NCI-H1694 (cell line): ENCODE measurements at regions not wholly inside any gene's neighbourhood (a gene's known extent, or its start where the extent isn't known, plus 50 kb on each side); places are given as distances from the start of the nearest gene placed in this dataset.
"Not testable (repeated sequence)": the region's sequence is repeated elsewhere in the genome, so short reads cannot be mapped to it uniquely, and the experiment has no call there.

Source experiments
- DNase-seq: peaks from one replicate; lab custom pipeline; 2025; lab: John Stamatoyannopoulos, UW

DNA sequence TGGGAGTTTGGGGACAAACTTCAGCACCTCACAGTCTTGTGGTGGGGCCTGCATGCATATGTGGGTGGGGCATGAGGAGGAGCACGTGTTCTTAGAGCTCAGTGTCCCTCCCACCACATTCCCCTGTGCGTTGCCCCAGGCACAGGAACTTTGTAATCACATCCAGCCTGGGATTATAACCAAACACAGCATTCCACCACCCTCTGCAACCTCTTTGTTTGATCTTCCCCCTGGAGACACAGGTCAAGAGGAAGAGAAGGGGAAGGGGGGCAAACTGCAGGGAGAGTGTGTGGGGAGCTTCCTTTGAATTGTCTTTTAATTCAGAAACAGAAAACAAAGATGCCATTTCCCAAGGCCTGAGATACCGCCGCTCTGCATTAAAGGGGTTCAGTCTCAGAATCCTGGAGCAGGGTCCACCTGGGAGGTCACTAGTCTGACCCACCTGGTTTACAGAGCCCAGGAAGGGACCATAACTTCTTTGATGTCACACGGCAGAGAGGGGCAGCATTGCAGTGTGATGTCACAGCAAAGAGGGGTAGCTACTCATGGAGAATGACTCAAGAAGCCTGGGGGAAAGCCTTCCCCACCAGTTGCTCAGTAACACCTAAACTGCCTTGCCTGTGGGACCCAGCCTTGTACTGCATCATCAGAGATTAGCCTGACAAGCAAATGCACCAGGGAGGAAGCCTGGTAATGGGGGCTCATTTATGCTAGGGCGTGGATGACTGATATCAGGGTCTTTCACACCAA lies 106.3 kb upstream of the RNU6-1 start:
- no peak for DNase-seq

DNA sequence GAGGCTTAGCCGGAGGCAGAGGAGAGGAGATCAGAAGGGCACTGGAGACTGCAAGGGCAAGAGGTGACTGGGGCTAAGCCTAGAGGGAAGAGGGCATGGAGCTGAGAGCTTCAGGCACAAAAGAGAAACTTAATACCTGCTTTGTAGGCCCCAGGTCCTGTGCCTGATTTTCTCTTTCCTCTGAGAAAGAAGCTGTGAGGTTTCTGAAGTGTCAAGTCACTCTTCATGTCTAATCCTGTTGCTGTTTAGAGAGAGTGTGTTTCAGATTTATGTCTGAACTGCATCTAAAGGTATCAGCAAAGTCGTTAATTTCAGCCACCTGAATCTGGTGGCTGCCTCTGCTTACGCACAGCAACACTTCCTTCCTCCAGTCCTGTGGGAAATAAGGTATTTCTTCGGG lies 106.9 kb upstream of the RNU6-1 start:
- DNase-seq, result no peak

DNA sequence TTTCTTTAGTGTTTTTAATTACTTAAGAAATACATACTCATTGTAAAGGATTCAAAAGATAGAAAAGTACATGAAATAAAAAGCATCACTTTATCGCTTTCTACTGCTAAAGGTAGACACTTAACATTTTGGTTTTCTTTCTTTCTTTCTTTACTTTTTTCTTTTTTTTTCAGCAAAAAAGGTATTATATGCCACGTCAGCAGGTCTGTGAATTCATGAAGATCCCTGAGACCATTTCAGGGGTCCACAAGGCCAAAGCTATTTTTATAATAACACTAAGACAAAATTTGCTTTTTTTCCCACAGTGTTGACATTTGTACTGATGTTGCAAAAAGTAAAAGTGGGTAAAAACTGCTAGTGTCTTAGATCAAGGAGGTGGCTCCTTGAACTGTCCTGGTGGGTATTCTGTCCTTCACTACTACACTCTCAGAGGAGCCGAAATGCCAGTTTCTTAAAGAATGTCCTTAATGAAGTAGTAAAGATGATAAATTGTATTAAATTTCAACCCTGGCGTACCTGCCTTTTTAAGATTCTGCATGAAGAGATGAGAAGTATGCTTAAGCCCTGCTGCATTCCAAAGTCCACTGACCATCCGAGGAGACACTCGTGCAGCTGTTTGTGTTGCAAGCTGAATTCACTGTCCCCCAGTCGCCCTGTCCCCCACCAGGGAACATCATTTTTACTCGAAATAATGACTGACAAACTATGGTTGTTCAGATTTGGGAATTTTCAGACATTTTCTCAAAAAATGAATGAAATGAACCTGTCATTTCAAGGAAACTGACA lies 106.7 kb upstream of the PIAS1 start:
- DNase-seq, result no peak

DNA sequence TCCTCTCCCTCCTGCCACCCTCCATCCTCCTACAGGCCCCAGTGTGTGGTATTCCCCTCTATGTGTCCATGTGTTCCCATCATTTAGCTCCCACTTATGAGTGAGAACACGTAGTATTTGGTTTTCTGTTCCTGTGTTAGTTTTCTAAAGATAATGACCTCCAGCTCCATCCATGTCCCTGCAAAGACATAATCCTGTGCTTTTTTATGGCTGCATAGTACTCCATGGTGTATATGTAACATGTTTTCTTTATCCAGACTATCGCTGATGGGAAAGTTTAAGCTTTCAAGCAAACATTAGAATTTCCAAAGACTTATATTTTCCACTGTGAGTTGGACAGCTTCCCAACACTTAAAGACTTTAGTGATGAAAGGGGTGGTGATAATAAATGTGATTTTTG lies 105.9 kb upstream of the PIAS1 start:
- no peak for DNase-seq

DNA sequence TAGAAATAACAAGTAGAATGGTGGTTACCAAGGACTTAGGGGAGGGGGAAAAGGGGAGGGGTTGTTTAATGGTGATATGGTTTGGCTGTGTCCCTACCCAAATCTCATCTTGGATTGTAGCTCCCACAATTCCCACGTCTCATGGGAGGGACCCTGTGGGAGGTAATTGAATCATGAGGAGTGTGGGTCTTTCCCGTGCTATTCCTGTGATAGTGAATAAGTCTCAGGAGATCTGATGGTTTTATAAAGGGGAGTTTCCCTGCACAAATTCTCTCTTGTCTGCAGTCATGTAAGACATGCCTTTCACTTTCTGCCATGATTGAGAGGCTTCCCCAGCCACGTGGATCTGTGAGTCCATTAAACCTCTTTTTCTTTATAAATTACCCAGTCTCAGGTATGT lies 102.9 kb upstream of the PIAS1 start:
- DNase-seq, result not testable (repeated sequence)

DNA sequence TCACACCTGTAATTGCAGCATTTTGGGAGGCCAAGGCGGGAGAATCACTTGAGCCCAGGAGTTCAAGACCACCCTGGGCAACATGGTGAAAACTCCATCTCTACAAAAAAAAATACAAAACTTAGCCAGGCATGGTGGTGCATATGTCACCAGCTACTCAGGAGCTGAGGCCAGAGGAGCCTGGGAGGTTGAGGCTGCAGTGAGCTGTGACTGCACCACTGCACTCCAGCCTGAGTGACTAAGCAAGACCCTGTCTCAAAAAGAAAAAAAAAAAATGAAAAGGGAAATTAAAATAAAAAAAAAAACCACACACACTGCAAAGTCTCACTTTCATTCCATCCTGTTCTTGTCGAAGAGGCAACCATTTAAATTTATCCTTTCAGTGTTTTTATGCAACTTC lies 100.8 kb upstream of the PIAS1 start:
- no peak for DNase-seq

DNA sequence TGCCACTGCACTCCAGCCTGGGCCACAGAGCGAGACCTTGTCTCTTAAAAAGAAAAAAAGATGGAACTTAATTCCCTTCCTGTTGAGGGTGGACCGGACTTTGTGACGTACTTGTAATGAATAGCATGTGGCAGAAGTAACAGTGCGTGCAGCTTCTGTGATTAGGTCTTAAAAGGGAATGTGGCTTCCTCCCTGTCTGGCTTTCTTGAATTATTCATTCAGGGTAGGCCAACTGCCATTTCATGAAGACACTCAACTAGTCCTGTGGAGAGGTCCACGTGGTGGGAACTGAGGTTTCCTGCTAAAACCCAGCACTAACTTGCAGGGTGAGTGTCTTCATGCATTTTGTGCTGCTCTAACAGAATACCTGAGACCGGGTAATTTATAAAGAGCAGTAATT lies 98.9 kb upstream of the PIAS1 start:
- no peak for DNase-seq

DNA sequence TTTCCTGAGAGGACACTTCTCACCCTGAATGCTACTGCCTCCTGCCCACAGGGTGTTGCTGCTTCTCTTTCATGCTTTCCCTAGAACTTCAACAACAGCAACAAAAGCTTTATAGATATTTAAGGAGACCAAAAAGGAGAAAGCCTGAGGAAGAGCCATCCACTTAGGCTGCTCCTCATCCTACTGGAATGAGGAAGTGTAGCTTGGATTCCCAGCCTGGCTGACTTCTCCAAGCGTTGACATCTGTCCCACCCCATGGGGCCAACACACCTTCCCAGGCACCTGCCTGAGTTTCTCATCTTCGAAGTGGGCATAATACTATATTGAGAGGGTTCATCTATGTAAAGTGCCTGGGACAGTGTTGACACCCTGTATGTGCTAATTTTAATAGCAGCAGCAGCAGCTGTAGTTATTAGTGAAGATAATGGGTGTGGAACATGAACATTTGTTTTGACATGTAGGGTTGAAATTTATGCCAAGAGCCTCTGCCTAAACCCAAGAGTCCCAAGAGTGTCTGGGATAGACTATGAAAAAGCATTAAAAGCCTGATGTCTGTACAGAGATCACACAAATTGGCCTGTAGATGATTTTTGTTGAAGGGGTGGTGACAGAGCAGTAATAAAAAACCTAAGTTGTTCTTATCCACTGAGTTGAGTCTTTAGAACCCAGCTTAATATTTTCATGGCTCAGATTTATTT lies 96.5 kb upstream of the PIAS1 start:
- no peak for DNase-seq

DNA sequence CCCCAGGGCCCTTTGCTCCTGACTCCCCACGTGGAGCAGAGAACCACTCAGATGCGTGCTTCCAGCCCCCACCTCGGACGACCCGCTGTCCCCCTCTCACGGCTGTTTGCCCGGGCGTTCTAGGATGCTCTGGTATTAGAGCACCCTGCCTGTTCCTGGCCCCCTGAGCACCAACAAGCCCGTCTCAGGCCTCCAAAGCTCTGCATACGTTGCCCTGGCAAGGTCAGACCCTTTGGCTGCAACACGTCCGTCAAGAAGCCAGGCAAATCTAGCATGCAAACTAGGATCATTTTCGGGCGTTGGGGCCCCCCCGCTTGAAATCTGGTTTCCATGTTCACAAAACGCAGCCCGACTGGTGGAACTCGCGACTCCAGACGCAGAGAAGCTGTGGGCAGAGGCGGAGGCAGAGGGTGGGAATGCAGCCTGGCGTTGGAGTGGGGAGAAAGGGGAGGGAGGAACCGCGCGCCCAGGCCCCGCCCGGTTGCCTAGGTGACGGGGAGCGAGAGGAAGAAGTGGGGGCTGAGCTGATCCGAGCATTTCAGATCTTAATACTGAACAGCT lies 86.2 kb upstream of the PIAS1 start:
- DNase-seq, result peak; percentile 82

DNA sequence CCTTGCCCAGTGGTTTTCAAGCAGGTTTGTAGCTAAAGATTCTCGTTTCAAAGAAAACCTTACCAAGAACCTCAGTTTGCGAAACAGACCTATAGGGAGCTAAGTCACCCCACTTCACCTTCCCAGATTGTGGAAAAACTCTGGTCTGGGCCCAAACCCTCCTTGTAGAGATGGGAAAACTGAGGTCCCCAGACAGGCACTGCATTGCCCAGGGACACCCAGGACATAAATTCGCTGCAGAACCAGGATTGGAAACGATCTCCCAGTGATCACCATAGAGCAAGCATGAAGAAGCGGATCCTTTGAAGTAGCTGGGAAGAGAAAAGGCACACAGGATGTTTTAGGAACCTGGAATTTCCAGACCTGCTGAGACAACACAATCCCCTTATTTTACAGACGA lies 85.6 kb upstream of the PIAS1 start:
- peak; percentile 19 for DNase-seq

DNA sequence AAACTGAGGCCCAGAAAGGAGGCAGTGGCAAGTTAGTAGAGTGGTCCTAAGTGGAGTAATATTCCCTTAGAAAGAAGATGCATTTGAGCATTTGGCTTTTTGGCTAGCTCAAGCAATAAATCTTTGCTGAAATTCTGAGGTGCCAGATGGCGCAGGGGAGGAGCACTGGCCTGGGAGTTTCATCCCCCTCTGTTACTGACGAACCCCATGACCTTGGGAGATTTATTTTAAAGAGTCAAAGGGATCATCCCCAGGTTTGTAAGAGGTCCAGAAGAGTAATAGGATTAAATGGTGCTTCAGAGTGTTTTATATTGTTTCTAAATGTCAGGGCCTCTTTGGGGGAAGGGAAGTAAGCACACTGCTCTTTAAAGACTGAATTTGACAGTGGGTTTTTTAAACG lies 85.1 kb upstream of the PIAS1 start:
- peak; percentile 56 for DNase-seq

DNA sequence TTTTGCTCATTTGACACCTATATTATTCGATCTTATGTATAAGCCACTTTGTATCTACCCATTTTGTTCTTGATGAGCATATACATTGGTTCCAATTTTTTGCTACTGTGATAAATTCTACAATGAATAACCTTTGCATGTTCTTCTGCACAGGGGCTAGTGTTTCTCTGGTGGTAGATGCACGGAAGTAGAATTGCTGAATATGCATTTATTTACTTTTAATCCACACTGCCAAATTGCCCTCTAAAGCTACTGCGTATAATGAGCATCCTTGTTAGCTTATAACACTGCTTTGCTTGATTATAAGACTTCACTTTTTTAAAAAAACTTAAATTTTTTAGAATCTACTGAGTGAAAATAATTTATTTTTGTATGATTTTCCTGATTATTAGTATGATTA lies 84.2 kb upstream of the PIAS1 start:
- no peak for DNase-seq

DNA sequence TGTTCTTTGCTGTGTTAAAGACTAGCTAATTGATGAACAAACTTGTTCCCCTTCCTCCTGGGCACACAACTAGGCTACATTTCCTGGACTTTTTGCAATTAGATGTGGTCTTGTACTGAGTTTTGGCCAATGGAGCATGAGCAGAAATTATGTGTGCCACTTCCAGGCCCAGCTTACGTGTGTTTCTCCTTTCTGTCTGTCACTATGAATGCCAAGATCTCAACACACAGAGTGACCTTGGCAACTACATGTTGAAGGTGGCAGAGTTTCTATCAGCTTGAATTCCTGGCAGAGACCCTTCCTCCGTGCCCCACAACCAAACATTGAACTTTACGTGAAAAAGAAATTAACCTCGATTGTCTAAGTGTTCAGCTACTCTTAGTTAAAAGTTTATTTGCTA lies 81.7 kb upstream of the PIAS1 start:
- no peak for DNase-seq

DNA sequence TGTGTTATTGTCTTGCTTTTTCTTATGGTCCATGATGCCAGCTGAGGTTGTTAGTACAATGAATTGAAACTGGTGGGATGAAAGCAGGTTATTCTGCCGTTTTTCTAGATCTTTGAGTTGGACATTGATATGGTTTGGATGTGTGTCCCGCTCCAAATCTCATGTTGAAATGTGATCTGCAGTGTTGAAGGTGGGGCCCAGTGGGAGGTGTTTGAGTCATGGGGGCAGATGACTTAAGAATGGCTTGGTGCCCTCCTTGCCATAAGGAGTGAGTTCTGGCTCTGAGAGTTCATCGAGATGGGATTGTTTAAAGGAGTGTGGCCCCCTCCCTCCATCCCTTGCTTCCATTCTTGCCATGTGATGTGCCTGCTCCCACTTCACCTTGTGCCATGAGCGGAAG lies 80.3 kb upstream of the PIAS1 start:
- no peak for DNase-seq

DNA sequence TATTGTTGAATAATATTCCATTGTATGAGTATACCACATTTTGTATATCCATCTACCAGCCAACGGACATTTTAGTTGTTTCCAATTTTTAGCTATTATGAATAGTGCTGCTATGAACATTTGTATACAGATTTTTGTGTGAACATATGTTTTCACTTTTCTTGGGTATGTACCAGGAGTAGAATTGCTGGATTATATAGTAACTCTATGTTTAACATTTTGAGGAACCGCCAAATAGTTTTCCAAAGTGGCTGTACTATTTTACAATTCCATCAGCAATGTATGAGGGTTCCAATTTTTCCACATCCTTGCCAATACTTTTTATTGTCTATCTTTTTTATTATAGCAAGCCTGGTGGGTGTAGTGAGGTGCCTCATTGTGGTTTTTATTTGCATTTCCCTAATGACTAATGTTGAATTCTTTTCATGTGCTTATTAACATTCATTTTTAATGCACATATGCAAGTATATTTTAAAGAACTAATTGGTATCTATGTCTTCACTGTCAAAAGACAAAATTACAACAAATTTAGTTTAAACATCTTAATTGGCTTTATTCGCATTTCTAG lies 77.5 kb upstream of the PIAS1 start:
- no peak for DNase-seq

DNA sequence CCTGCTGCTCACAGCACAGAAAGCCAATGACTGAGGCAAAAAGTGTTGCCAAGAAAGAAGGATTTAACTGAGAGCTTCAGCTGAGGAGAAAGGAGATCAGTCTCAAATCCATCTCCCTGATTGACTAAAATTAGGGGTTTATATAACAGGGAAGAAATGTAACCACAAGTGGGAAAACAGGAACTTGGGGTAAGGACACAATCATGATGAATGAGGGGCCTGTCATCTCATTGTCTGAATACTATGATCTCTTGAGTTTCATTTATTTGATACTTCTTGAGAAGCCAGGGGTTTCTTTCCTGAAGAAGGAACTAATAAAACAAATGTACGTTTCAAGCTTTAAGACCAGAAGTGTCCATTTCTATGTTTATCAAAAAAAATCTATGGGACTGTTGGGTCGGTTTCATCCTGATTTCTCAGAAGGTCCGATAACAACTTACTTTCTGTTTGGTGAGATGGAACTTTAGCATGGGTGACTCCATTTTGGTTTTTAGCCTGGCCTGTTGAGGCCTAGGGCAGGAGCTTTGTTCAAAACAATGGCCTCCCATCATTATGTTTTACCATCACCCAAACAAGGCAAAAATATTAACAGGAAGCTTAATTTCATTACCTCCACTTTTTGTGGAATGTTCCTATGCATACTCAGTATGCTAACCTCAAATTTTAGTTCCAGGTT lies 76.6 kb upstream of the PIAS1 start:
- DNase-seq, result no peak

DNA sequence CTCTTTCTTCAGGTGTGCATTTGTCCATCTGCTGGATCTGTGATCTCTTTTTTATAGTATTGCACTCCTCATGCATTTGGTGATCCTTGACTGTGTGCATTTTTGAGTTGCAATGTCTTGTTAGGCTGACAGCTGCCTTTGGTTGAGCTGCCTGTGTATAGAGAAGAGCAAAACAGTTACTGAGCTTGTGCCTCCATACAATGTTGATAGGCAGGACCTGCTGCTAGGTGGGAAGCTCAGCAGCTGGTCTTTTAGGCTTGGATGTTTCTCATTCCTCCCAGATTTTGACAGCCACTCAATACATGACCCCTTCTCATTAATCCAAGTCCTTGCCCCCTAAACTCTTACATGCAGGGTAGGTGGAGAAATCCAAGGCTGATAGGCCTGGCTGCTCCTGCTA lies 74.8 kb upstream of the PIAS1 start:
- no peak for DNase-seq

DNA sequence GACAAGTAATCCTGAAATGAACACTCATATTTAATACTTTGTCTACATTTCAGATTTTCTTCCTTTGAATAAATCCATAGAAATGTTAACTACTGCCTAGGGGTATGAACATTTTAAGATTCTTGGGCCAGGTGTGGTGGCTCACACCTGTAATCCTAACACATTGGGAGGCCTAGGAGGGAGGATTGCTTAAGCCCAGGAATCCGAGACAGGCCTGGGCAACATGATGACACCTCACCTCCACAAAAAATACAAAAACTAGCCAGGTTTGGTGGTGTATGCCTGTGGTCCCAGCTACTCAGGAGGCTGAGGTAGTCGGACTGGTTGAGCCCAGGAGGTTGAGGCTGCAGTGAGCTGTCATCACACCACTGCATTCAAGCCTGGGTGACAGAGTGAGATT lies 73.9 kb upstream of the PIAS1 start:
- no peak for DNase-seq

DNA sequence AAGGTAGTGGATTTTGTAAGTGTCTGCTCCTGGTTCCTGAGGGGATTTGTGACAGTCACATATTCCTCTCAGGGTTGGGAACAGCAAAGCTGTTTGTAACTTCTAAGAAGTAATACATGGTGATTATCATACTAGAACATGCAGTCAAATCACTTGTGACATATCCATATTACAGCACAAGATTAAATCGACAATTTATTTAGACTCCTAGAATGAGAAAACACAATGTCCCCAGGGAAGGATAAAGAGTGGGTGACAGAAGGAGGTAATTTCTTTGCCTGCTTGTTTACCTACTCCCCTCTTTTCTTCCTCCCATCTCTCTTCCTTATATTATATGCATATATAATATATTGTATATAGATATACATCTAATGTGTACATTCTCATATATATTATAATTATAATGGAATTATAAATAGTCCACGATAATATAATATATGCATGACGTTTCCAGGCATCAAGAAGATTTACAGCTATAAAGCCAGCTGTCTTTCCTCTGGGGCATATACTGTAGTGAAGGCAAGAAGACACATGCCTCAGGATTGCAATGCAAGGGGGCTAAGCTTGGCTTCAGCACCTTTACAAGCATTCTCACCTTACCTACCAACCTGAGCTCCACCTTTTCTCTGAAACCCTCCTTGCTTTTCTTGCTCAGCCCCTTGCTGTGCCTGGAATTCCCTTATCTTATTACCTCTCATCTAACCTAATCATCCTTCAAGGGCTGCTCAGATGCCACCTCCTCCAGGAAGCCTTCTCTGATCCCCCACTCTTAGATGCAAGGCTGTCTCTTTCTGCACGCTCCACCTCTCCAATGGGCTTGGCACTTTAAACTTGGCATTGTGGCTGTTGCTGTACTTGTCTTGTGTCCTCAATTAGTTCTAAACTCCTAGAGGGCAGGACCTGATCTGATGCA lies 73.1 kb upstream of the PIAS1 start:
- DNase-seq, result no peak

DNA sequence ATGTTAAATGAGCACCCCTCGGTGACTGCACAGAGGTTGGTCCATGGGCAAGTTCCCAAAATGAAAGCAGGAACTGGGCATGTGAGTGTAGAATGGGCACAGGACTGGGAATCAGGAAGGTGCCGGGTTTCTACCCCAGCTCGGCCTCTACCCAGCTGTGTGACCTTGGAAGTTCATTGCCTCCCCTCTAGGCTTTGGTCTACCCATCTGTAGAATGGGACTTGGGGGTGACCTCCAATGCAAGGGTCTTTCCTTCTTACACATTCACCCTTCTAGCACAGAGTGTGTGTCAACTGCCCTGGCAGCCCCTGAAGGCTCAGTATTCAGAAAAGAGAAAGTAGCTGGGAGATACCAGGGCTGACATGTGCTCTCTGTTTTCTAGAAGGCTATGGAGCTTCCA lies 72.3 kb upstream of the PIAS1 start:
- no peak for DNase-seq

DNA sequence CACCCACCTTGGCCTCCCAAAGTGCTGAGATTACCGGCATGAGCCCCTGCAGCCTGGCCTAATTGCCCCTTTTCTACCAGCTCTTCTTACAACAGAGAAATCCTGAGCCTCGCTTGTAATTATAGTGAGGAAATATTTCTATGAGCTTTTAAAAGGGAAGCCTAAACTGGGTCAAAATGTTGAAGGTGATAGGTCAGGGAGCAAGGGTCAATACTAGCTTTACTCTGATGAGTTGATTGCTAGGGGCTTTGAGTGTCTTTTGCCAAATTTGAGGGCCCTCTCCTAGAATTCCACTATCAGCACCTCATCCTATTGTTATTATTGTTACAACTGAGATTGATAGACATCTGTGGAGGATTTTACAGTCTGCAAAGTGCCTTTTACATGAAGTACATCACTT lies 62.4 kb upstream of the PIAS1 start:
- DNase-seq, result no peak
